HK-2 (cell line): ENCODE measurements at regions not wholly inside any gene's neighbourhood (a gene's known extent, or its start where the extent isn't known, plus 50 kb on each side); places are given as distances from the start of the nearest gene placed in this dataset.
"Not testable (repeated sequence)": the region's sequence is repeated elsewhere in the genome, so short reads cannot be mapped to it uniquely, and the experiment has no call there.

Experiments
- DNase-seq: peaks from one replicate; pipeline ENCODE4 v3.0.0-alpha.2; 2018; ENCODE audit not compliant: unreplicated experiment

DNA sequence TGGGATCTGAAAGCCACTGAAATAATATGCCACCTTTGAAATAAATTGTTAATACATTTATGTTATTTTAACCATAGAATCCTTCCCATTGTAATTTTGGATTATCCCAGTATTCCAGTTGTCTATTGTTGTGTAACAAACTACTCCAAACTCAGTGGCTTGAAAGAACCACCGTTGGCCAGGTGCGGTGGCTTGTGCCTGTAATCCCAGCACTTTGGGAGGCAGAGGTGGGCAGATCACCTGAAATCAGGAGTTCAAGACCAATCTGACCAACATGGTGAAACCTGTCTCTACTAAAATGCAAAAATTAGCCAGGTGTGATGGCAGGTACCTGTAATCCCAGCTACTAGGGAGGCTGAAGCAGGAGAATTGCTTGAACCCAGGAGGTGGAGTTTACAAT is 217.6 kb downstream of the IRX2 start:
- DNase-seq: not testable (repeated sequence)

DNA sequence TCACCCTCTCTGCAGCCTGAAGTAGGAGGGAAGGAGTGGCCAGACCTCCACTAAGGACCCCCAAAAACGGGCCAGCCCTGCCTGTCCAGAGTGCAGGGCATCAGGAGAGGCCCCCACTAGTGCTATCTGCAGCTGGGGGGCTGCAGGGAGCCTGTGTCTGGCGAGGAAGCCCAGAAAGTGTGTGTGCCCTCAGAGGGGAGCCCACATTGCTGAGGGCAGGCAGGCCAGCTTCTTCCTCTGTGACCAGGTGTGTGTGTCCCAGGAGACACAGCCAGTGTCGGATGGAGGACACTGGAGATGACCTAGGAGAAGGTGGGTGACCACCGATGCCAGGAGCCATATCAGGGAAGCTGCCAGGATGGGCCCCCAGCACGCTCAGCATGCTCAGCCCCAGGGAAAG is 218.7 kb downstream of the IRX2 start:
- no peak for DNase-seq

DNA sequence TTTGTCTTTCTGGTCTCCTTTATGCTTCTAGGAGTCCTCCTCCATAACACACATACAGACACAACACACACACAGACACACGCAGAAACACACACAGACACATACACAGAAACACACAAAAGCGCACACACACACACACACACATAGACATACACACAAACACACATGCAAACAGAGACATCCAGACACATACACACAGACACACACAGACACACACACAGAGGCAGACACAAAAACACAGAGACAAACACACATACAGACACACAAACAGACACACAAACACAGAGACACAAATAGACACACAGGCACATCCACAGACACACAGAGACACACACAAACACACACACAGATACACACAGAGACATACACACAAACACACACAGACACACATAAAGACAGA is 220.2 kb downstream of the IRX2 start:
- no peak for DNase-seq

DNA sequence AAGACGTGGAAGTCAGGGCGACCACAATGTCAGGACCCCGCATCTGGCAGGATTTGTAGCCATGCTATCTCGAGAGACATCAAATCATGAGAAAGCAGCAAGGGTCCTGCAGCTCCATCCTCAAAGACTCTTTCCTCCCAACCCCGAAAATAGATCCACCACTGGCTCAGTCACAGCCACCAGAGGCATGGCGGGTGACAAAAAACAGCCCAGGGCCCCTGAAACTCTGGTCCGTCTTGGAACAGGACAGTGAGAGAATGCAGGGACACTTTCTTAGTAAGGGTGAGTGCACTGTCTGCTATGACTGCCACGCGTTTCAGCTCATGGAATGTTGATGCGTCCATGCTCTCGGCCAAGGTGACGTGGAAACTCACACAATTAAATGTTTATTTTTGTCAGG is 220.9 kb downstream of the IRX2 start:
- no peak for DNase-seq

DNA sequence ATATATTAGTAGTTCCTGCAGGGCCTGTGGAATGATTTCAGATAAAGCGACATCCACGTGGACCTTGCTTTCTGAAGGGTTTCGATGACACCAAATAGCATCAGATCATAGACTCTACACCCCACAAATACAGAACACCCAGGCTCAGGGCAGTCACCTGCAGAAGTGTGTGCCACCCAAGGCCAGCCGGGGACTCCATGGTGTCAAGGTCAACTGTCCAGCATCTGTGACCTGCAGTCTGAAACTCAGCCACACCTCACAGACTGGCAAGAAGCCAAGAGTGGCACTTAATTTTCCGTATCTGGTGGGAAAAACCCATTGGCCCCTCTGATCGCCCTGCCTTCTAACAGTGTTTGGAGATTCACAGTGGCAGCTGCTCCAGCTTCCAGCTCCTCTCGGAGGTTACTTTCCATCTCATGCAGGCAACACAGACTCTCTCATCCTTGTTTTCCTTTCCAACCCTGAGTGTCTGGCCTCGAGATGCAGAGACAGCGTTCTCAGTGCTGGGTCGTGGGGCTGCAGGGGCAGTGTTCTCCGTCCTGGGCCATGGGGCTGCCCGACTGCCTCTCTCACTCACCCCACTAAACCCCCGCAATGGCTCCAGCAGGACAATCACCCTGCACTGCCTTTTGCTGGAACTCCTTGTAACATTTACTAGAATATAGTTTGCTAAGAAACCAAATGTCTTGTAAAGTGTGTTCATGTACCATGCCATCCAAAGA is 221.9 kb downstream of the IRX2 start:
- no peak for DNase-seq

DNA sequence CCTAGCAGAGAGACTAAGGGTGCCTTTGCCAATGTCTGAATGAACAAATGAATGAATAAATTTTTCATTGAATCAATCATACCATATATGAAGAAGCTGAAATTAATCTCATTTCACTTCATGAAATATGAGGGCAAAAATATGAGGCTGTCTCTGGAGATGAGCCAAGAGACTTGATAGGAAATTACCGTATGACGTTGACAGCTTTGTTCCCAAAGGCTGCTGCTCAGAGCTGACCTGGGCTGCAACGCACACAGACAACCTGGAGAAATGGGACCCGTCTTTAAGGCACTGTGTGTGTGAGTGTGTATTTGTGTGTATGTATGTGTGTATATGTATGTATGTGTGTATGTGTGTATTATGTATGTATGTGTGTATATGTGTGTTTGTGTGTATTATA is 226.1 kb downstream of the IRX2 start:
- no peak for DNase-seq

DNA sequence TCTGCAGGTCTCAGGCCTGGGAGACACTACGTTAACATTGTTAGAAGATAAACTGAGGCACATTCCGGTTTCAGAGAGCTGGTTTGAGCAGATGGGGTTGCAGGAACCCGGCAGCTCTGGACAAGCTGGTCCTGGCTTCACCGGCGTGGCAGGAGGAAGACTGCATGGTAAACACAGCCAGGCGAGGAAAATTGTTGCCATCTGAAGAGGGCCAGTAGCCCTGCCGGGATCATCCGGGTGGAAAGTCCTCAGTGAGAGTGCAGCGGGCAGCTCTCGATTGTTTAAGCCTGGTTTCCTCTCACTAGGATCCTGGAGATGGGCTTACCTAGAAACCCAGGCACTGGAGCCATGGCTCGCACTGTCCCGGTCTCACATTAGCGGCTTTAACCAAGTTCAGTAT is 226.9 kb downstream of the IRX2 start:
- DNase-seq: no peak

DNA sequence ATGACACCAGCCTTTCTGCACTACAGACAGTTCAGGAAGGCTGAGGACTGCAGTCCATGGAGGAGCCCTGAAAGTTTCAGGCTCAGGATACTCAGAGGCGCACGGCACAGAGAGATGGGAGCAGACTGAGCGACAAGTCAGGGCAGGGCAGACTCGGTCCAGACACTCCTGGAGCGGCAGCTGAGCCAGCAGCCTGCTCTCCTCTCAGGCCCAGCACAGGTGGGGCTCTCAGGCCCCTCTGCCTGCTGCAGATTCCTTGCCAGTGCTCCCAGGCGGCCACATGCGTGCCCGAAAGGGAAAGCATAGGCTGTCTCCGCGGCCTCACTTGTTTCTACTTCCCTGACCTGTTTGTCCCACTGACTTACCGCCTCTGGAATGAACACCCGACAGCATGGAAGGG is 228.3 kb downstream of the IRX2 start:
- no peak for DNase-seq

DNA sequence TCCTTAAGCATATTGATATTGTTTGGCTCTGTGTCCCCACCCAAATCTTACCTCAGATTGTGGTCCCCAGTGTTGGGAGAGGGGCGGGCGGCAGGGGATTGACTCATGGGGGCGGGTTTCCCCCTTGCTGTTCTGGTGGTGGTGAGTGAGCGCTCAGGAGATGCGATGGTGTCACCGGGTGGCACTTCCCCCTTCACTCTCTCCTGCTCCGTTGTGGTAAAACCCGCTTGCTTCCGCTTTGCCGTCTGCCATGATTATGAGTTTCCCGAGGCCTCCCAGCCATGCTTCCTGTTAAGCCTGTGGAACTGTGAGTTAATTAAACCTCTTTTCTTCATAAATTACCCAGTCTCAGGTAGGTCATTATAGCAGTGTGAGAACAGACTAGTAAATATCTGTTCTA is 229.1 kb downstream of the IRX2 start:
- DNase-seq: no peak

DNA sequence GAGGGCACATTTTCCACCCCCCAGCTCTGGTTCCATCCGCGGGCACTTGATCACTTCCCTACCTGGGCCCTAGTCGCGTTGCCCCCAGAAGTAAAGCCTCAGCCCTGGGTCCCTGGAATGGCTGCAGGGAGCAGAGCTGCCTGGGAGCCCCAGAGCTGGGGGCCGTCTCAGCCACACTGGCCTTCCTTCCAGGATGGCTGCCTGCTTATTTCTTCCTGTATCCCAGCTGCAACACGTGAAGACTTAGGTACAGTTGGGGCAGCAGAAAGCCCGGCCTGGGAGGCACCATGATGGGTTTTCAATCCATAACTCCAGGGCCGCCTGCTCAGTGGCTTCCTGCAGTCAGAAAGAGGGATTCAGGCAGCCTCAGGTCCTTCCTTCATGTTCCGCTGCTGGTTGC is 232.3 kb downstream of the IRX2 start:
- DNase-seq: no peak

DNA sequence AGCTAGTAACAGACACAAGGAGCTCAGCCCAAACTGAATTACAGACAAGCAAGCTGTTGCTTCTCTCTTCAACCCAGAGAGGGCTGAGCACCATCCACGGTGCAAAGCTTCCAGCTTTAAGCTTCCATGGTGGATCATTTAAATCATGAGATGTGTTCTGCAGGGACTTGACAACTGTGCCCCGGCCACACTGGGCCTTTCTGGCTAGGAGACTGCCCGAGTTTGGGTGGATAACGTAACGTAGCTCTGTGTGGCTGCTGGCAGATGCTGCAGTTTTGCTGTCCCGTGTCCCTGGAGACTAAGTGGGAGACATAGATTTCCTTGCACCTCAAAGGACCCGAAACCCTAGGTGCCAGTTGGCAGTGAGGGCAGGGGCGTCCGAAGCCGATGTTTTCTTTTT is 234.0 kb downstream of the IRX2 start:
- no peak for DNase-seq

DNA sequence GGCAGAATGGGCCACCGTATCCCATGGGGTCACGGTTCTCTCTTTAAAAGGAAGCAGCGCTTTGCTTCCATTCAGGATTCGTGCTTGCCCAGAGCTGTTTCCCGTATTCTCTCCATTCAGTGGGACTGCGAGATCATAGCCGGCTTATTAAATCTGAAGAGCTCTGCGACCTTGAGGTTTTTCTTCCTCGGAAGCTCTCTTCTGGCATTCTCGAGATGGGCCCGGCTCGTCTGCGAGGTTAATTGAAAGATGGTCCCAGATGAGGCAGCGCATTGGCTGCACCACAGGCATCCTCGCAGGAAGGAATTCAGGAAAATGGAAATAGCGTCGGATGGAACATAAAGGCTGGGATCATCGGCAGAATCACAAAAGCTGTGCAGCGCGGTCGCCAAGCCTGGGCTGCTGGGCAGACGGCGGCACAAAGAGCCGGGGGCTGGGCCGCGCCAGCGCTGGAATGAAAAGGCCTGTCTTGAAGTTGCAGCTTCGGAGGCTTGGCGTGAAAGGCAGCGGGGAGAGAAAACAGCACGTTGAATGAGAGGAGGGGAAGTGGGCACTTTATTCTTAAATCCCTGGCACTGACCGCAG is 236.2 kb downstream of the IRX2 start:
- no peak for DNase-seq

DNA sequence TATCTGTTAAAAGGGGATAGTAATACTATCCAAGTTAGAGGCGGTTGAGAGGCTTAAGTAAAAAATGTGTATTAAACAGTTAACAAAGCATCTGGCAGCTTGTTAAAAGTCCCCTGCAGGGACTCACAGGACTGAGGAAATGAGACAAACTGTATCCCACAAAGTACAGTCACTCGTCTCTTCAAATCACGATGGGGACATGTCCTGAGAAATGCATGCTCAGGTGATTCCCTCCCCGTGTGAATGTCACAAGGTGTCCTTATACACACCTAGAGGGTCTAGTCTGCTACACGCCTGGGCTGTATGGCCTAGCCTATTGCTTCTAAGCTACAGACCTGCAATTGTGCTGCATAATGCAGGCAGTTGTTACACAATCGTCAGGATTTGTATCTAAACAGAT is 237.0 kb downstream of the IRX2 start:
- no peak for DNase-seq

DNA sequence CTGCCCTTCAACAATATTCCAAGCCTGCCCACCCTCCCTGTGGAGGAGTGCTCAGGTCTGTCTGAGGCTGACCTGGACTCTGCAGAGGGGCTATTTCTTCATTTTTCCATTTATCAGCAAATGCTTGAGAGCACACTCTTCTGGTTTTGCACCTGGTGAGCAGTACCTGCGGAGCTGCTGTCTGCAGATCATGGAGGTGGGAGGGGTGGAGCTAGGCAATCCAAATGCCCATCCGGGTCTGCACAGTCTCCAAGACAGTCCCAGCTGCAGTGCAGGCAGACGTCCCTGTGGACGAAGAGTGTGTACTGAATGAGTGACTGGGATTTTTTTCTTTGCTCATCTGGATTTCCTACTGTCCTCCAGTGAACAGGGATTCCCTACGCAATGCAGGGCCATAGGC is 239.8 kb downstream of the IRX2 start:
- DNase-seq: no peak

DNA sequence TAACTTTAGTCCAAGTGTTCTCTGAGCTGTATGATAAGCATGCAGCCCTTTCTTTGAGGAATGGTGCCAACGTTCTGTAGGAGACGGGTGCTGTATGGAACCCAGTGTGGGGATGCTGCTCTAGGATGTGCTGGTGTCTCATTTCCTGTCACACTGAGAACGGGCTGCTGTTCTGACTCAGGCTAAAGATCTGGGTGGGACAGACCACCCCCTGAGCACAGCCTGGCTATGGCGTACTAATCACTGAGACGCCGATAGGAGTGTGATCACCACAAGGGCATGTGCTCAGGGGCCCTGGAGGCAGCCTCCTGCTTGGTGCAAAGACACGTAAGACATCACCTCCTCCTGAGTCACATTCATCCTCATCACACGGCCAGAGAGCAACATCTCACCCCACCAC is 240.4 kb downstream of the IRX2 start:
- no peak for DNase-seq

DNA sequence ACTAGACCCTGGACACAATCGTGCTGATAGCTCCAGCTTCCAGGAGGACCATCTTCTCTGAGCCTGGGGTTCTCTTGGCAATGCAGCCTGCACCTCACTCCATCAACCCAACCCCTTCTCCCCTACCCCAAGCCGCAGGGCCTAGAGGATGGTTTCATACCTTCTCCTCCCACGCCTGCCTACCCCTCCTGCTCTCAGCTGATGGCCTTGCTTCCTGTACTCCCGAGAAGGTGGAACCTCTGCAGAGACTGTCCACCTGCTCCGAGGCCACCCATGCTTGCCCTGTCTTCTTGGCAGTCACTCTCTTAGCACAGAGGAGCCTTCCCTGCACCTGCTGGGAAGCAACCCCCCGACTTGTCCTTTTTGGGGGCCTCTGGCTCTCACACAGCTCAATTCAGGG is 241.9 kb downstream of the IRX2 start:
- no peak for DNase-seq

DNA sequence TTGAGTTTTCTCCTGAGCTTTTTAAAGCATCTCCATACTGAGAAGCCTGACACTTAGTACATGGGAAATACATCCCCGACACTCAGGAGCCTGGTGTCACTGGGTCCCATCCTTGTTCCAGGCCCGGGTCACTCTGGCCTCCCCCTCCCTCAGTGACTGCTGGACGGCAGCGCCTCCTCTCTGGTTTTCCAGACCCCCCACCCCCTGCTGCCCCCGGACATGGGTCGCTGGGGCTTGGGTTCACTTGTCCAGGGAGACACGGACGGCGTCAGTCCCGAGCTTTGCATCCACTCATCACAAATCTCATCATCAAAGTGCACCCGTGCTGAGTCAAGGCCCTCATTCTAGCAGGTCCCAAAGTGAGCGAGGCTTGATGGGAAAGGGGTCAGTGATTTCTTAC is 243.0 kb downstream of the IRX2 start:
- DNase-seq: no peak

DNA sequence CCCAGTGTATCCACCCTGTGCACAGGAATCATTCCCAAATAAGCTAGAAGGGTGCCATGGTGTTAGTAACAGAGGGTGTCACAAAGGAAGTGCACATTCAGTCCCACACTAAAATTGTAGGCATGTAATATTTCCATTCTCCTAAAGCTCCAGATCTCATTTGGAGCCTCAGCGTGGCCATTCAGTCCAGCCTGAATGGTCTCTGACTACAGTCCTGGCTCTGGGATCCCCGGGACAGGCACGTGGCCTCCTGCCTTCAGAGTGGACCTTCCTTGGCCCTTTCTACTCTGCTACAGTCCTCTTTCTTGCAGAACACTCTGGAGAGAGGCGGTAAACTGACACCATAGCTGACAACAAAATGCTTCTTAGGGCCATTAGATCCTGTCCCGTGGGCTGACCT is 243.9 kb downstream of the IRX2 start:
- no peak for DNase-seq

DNA sequence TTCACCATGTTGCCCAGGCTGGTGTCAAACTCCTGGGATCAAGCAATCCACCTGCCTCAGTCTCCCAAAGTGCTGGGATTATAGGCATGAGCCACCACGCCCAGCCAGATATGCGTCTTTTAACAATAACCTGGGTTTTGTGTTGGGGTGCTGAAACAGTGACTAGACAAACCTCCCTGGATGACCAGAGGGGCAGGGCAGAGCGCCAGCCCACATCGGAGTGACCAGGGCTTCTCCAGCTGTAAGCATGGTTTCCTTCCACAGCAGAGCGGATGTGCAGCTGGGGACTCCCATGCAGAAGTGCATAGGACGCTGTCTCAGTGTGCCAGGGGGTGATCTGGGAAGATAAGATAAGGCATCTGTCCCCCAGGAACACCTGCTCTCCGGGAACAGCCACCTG is 244.9 kb downstream of the IRX2 start:
- no peak for DNase-seq

DNA sequence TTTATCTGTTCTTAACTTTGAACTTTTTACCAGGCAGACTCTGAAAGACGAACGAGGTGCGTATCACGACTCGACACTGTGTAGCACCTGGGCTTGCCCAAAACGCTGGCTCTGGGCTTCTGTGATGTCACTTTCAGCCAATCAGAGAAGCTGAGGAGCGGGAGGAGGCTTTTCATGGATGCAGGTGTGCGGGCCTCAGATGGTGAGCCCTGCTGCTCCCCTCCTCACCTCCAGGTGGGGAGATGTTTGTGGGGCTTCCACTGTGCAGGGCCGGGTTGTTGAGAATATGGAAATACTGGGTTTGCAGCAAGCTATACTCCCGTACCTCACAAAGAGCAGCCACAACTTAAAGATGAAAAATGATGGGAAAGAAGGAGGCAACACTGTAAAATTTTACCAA is 246.3 kb downstream of the IRX2 start:
- DNase-seq: no peak

DNA sequence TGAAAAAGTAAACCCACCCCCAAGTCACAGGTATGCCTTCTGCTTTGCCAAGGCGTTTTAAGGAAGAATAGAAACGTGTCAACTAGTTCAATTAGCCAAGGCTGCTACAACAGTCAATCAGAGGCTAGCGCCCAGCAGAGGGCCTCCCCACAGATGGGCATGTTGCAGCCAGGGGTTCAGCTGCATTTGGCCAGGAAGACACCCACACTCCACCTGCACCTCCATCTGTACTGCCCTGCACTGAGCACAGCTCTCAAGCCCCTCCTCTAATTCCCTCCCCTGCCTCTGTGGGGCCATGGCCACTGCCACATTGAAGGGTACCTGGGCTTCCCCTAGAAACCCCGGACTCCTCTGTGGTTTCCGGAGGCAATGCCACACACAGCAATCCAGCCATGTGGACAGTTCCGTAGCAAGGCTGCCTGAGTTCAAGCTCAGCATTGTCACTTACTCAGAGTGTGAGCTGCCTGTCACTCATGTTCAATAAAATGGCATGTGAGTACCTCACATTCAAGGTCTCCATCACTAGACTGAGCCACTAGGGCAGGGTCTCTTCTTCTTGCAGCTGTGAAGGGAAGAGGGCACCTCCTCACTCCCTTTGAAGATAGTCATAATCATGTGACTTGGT is 248.4 kb downstream of the IRX2 start:
- no peak for DNase-seq

DNA sequence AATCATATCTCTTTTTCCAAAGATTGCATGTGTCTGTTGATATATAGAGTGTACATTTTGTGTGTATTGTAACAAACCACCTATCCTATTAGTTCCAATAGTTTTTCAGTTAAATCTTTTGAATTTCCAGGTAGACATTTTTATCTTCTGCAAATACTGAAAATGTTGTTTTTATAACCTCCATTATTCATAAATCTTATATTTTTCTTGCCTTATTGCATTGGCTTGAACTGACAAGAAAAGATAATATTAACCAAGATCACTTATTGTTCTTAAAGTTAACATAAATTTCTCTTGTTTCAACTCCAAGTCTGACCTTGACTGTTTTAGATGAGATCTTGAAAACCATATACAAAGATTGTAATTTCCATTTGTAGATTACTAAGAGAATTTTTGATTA is 251.6 kb downstream of the IRX2 start:
- no peak for DNase-seq

DNA sequence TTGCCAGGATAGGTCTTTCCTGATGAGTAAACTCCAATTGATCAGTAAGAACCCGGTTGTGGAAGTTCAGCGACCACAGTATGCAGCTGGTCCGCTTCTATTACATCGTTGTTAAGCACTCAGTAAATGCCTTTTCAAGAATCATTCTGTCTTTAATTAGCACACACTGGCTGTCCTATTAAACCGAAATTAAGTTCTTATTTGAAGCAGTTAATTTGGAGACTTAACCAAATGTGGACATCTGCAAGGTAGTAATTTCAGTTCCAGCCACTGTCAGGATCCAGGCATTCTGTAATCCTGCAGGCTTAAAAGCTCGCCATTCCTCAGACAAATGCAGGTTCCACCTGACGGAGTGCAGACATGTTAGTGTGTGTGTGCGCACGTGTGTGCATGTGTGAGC is 254.6 kb downstream of the IRX2 start:
- no peak for DNase-seq

DNA sequence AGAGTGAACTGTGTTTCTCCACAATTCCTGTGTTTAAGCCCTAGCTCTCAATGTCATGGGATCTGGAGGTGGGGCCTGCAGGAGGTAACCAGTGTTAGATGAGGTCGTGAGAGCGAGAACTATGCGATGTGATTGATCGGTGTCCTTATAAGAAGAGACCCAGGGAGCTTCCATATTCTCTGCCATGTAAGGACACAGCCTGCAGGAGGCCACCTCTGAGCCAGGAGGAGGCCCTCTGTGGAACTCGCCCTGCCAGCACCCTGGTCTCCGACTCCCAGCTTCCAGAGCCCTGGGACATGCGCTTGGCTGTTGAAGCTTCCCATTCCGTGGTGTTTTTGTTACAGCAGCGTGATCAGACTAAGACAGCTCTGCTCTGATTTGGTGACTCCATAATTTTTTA is 255.4 kb downstream of the IRX2 start:
- DNase-seq: no peak
